SK-N-SH treated with all-trans-retinoic acid at 6 μM for 48 hours (cell line): ENCODE measurements at regions not wholly inside any gene's neighbourhood (a gene's known extent, or its start where the extent isn't known, plus 50 kb on each side); places are given as distances from the start of the nearest gene placed in this dataset.

ENCODE experiments used
- ATAC-seq: fragments of 200-7000 bp; cut with Tn5 transposase; 3 replicates; pipeline ENCODE4 v1.9.1; 2020; ENCODE audit warnings: mild to moderate bottlenecking, moderate library complexity
- BACH2 ChIP-seq: fragments of 250-450 bp; sonication (Bioruptor Pico); IDR thresholded peaks from 2 replicates; pipeline ENCODE4 v1.9.0; 2021; ENCODE audit warnings: mild to moderate bottlenecking, borderline replicate concordance
- CSDC2 ChIP-seq: fragments of 250-450 bp; sonication (Bioruptor Pico); IDR thresholded peaks from 2 replicates; pipeline ENCODE4 v1.5.0; 2020; ENCODE audit warnings: mild to moderate bottlenecking, moderate library complexity
- CSRNP3 ChIP-seq: fragments of 250-450 bp; sonication (Bioruptor Pico); IDR thresholded peaks from 2 replicates; pipeline ENCODE4 v1.5.1; 2021; ENCODE audit warnings: mild to moderate bottlenecking, moderate library complexity
- ESRRG ChIP-seq: fragments of 250-450 bp; sonication (Bioruptor Pico); IDR thresholded peaks from 2 replicates; pipeline ENCODE4 v1.6.1; 2021; ENCODE audit warnings: mild to moderate bottlenecking
- GLIS3 ChIP-seq: fragments of 250-450 bp; sonication (Bioruptor Pico); IDR thresholded peaks from 2 replicates; pipeline ENCODE4 v1.5.0; 2020; ENCODE audit warnings: mild to moderate bottlenecking, moderate library complexity
- ISL1 ChIP-seq: fragments of 250-450 bp; sonication (Bioruptor Pico); IDR thresholded peaks from 2 replicates; pipeline ENCODE4 v2.1.2; 2022; ENCODE audit warnings: mild to moderate bottlenecking, moderate library complexity
- OSR1 ChIP-seq: fragments of 250-450 bp; sonication (Bioruptor Pico); IDR thresholded peaks from 2 replicates; pipeline ENCODE4 v1.8.0; 2022; ENCODE audit warnings: moderate library complexity, mild to moderate bottlenecking, inconsistent platforms
- RARB ChIP-seq: fragments of 250-450 bp; sonication (Bioruptor Pico); IDR thresholded peaks from 2 replicates; pipeline ENCODE4 v1.8.0; 2021; ENCODE audit warnings: mild to moderate bottlenecking, moderate library complexity
- SNAI2 ChIP-seq: fragments of 250-450 bp; sonication (Bioruptor Pico); IDR thresholded peaks from 2 replicates; pipeline ENCODE4 v1.5.0; 2020; ENCODE audit warnings: mild to moderate bottlenecking, moderate library complexity
- TCF4 ChIP-seq: fragments of 250-450 bp; sonication (Bioruptor Pico); IDR thresholded peaks from 2 replicates; pipeline ENCODE4 v1.8.0; 2021; ENCODE audit warnings: mild to moderate bottlenecking, moderate library complexity, borderline replicate concordance
- TOX ChIP-seq: fragments of 250-450 bp; sonication (Bioruptor Pico); IDR thresholded peaks from 2 replicates; pipeline ENCODE4 v1.8.0; 2021; ENCODE audit warnings: mild to moderate bottlenecking, moderate library complexity, borderline replicate concordance
- ZC3H10 ChIP-seq: fragments of 250-450 bp; sonication (Bioruptor Pico); IDR thresholded peaks from 2 replicates; pipeline ENCODE4 v1.5.1; 2021; ENCODE audit warnings: mild to moderate bottlenecking, moderate library complexity
- ZFP30 ChIP-seq: fragments of 450-650 bp; formaldehyde crosslinking; IDR thresholded peaks from 2 replicates; pipeline ENCODE4 v1.5.0; 2022; ENCODE audit warnings: mild to moderate bottlenecking, moderate library complexity
- ZNF565 ChIP-seq: fragments of 450-650 bp; formaldehyde crosslinking; conservative IDR thresholded peaks from 2 replicates; pipeline ENCODE4 v1.5.0; 2020; ENCODE audit warnings: low read depth, mild to moderate bottlenecking, moderate library complexity
- ZNF70 ChIP-seq: fragments of 450-650 bp; formaldehyde crosslinking; IDR thresholded peaks from 2 replicates; pipeline ENCODE4 v1.5.0; 2020; ENCODE audit warnings: mild to moderate bottlenecking, moderate library complexity
- ZNF8 ChIP-seq: fragments of 450-650 bp; formaldehyde crosslinking; IDR thresholded peaks from 2 replicates; pipeline ENCODE4 v1.5.0; 2020; ENCODE audit warnings: mild to moderate bottlenecking, moderate library complexity
- TF ChIP-seq, protein P1 (sequence below): fragments of 250-450 bp; sonication (Bioruptor Pico); IDR thresholded peaks from 2 replicates; pipeline ENCODE4 v1.8.0; 2021; ENCODE audit warnings: low read depth, mild to moderate bottlenecking, moderate library complexity, borderline replicate concordance
- TF ChIP-seq, protein P2 (sequence below): fragments of 250-450 bp; sonication (Bioruptor Pico); IDR thresholded peaks from 2 replicates; pipeline ENCODE4 v1.5.1; 2020; ENCODE audit warnings: low read depth, mild to moderate bottlenecking, moderate library complexity
- TF ChIP-seq, protein P3 (sequence below): fragments of 250-450 bp; sonication (Bioruptor Pico); IDR thresholded peaks from 2 replicates; pipeline ENCODE4 v1.8.0; 2020; ENCODE audit warnings: mild to moderate bottlenecking, moderate library complexity, borderline replicate concordance

DNA sequence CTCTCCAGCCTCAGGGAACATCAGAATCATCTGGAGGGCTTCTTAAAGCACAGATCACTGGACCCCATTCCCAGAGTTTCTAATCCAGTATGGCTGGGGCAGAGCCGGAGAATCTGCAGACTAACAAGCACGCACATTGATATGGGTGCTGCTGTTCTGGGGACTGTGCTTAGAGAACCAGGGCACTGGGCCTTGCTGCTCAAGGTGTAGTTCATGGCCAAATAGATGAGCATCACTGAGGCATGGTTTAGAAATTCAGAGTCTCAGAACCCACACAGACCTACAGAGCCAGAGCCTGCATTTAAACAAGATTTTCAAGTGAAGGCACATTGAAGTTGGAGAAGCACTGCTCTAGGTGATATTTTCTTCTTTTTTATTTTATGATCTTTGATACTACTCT, 376.8 kb upstream of the PHF14 start:
- no peak for ATAC-seq
- TF ChIP-seq ZC3H10 (no peak), SNAI2 (CRISPR knock-in tag) (no peak), CSDC2 (CRISPR knock-in tag) (no peak), RARB (CRISPR knock-in tag) (no peak), ZNF70 (CRISPR knock-in tag) (no peak), OSR1 (CRISPR knock-in tag) (no peak), TCF4 (no peak), ZNF8 (no peak), BACH2 (no peak), ZFP30 (no peak)
- TF ChIP-seq, all 23 proteins: peak for 0

GRCh38 chr7:10604128-10604527, 369.5 kb upstream of the PHF14 start:
- TF ChIP-seq, protein P1, sequence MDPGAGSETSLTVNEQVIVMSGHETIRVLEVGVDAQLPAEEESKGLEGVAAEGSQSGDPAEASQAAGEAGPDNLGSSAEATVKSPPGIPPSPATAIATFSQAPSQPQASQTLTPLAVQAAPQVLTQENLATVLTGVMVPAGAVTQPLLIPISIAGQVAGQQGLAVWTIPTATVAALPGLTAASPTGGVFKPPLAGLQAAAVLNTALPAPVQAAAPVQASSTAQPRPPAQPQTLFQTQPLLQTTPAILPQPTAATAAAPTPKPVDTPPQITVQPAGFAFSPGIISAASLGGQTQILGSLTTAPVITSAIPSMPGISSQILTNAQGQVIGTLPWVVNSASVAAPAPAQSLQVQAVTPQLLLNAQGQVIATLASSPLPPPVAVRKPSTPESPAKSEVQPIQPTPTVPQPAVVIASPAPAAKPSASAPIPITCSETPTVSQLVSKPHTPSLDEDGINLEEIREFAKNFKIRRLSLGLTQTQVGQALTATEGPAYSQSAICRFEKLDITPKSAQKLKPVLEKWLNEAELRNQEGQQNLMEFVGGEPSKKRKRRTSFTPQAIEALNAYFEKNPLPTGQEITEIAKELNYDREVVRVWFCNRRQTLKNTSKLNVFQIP, result no peak
- TF ChIP-seq GLIS3, result no peak
- no peak for TF ChIP-seq ZNF8
- TF ChIP-seq ZNF565, result no peak
- TF ChIP-seq, protein P2, sequence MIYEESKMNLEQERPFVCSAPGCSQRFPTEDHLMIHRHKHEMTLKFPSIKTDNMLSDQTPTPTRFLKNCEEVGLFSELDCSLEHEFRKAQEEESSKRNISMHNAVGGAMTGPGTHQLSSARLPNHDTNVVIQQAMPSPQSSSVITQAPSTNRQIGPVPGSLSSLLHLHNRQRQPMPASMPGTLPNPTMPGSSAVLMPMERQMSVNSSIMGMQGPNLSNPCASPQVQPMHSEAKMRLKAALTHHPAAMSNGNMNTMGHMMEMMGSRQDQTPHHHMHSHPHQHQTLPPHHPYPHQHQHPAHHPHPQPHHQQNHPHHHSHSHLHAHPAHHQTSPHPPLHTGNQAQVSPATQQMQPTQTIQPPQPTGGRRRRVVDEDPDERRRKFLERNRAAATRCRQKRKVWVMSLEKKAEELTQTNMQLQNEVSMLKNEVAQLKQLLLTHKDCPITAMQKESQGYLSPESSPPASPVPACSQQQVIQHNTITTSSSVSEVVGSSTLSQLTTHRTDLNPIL (CRISPR knock-in tag), result no peak
- TF ChIP-seq, protein P3, sequence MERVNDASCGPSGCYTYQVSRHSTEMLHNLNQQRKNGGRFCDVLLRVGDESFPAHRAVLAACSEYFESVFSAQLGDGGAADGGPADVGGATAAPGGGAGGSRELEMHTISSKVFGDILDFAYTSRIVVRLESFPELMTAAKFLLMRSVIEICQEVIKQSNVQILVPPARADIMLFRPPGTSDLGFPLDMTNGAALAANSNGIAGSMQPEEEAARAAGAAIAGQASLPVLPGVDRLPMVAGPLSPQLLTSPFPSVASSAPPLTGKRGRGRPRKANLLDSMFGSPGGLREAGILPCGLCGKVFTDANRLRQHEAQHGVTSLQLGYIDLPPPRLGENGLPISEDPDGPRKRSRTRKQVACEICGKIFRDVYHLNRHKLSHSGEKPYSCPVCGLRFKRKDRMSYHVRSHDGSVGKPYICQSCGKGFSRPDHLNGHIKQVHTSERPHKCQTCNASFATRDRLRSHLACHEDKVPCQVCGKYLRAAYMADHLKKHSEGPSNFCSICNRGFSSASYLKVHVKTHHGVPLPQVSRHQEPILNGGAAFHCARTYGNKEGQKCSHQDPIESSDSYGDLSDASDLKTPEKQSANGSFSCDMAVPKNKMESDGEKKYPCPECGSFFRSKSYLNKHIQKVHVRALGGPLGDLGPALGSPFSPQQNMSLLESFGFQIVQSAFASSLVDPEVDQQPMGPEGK, result no peak
- no peak for TF ChIP-seq CSRNP3 (CRISPR knock-in tag)
- TF ChIP-seq ZFP30, result no peak
- TF ChIP-seq CSDC2 (CRISPR knock-in tag), result no peak
- TF ChIP-seq ESRRG, result no peak
- no peak for TF ChIP-seq ZC3H10
- no peak for TF ChIP-seq TOX (CRISPR knock-in tag)
- no peak for TF ChIP-seq TCF4
- no peak for TF ChIP-seq SNAI2 (CRISPR knock-in tag)
- no peak for TF ChIP-seq BACH2
- no peak for TF ChIP-seq RARB (CRISPR knock-in tag)
- ATAC-seq, result no peak

DNA sequence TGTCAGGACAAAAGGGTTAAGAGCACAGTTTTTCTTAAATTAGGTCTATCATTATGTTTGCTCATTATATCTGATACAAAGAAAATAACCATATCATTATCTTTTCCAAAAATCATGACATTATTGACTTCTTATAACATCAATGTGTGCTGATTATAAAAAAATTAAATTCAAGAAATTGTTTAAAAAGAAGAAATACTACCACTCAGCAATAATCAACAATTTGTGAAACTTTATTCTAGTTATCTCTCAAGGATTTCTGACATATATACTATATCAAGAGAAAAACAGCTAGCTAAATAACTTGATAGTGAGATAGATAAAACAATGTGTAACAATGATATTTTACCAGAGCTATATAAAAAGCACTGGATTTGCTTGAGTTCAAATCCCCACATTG, 360.7 kb upstream of the PHF14 start:
- no peak for TF ChIP-seq TOX (CRISPR knock-in tag)
- TF ChIP-seq RARB (CRISPR knock-in tag), result no peak
- TF ChIP-seq ZFP30, result no peak
- no peak for TF ChIP-seq SNAI2 (CRISPR knock-in tag)
- no peak for TF ChIP-seq ISL1
- no peak for TF ChIP-seq BACH2
- no peak for TF ChIP-seq GLIS3
- no peak for ATAC-seq

- no peak for ATAC-seq
- no peak for TF ChIP-seq ZNF70 (CRISPR knock-in tag)
- TF ChIP-seq CSDC2 (CRISPR knock-in tag), result no peak
- TF ChIP-seq, protein P1, result no peak
- TF ChIP-seq ZNF8, result no peak
These were observed 354.7 kb upstream of the PHF14 start for GRCh38 chr7:10618953-10619352.

GRCh38 chr7:10632712-10633111, 341.0 kb upstream of the PHF14 start:
- ATAC-seq, result no peak

More at GRCh38 chr7:10632712-10633111, 341.0 kb upstream of the PHF14 start:
- no peak for TF ChIP-seq ZNF565
- no peak for TF ChIP-seq RARB (CRISPR knock-in tag)
- no peak for TF ChIP-seq ZFP30
- no peak for TF ChIP-seq ZC3H10
- TF ChIP-seq, protein P2 (CRISPR knock-in tag), result no peak
- no peak for TF ChIP-seq GLIS3
- TF ChIP-seq, protein P1, result no peak
- TF ChIP-seq, all 23 proteins: peak for 0
